IMR-90 (cell line): ENCODE measurements at regions not wholly inside any gene's neighbourhood (a gene's known extent, or its start where the extent isn't known, plus 50 kb on each side); places are given as distances from the start of the nearest gene placed in this dataset.

Source experiments
- ATAC-seq: fragments of 200-7000 bp; cut with Tn5 transposase; 2 replicates; pipeline ENCODE4 v1.9.1; 2020; ENCODE audit warnings: low read depth, mild to moderate bottlenecking, moderate library complexity
- BruUV-seq: library from RNA; stranded (reverse); fragments of 400-500 nt; replicated peaks from 2 replicates; lab custom pipeline; 2021; lab: Mats Ljungman, UMichigan
- CTCF ChIA-PET: fragments of 300-600 bp; formaldehyde crosslinking; extraction: SDS; loops from one replicate; lab custom pipeline; 2021; ENCODE audit warnings: antibody characterized with exemption; lab: Yijun Ruan, JAX
- POLR2A ChIA-PET: fragments of 300-600 bp; sonication (Branson Sonifier 250); formaldehyde crosslinking; loops from one replicate; lab custom pipeline; 2022; ENCODE audit warnings: antibody characterized with exemption; ENCODE audit not compliant: unreplicated experiment; lab: Charles Lee
- DNase-seq: peaks from one replicate; pipeline ENCODE4 v3.0.0; 2013
- H2AFZ ChIP-seq: replicated peaks from 2 replicates; pipeline ENCODE3; 2013; ENCODE audit warnings: low read length, mild to moderate bottlenecking; ENCODE audit not compliant: poor library complexity
- H2AK5ac ChIP-seq: 2 replicates; pipeline ENCODE4 v1.6.1; 2013; ENCODE audit warnings: low read depth, low read length, inconsistent platforms
- H2AK9ac ChIP-seq: replicated peaks from 2 replicates; pipeline ENCODE3; 2013; ENCODE audit warnings: mild to moderate bottlenecking, low read depth, low read length, moderate library complexity; ENCODE audit not compliant: poor library complexity
- H2BK120ac ChIP-seq: 2 replicates; pipeline ENCODE4 v1.6.1; 2013; ENCODE audit warnings: low read depth, low read length, inconsistent platforms
- H2BK15ac ChIP-seq: 3 replicates; pipeline ENCODE4 v1.6.1; 2013; ENCODE audit warnings: low read depth, low read length, inconsistent platforms
- H2BK20ac ChIP-seq: 2 replicates; pipeline ENCODE4 v1.6.1; 2013; ENCODE audit warnings: low read depth, mild to moderate bottlenecking, inconsistent platforms, low read length, moderate library complexity
- H2BK5ac ChIP-seq: 2 replicates; pipeline ENCODE4 v1.6.1; 2013; ENCODE audit warnings: mild to moderate bottlenecking, low read depth, low read length, inconsistent platforms; ENCODE audit not compliant: poor library complexity, severe bottlenecking
- H3K14ac ChIP-seq: replicated peaks from 2 replicates; pipeline ENCODE4 v1.6.1; 2013; ENCODE audit warnings: low read depth, low read length, inconsistent platforms
- H3K18ac ChIP-seq: 2 replicates; pipeline ENCODE4 v1.6.1; 2013; ENCODE audit warnings: low read depth, low read length, control low read depth
- H3K23ac ChIP-seq: 2 replicates; pipeline ENCODE4 v1.6.1; 2013; ENCODE audit warnings: low read depth, low read length, inconsistent platforms
- H3K27ac ChIP-seq: 2 replicates; pipeline ENCODE4 v1.5.1; 2013; ENCODE audit warnings: mild to moderate bottlenecking, control low read depth, low read length; ENCODE audit not compliant: insufficient read depth
- H3K27me3 ChIP-seq: 2 replicates; pipeline ENCODE4 v1.6.1; 2013; ENCODE audit warnings: low read length; ENCODE audit not compliant: control insufficient read depth, insufficient read depth
- H3K36me3 ChIP-seq: 2 replicates; pipeline ENCODE4 v1.6.1; 2013; ENCODE audit warnings: low read length, mixed read lengths; ENCODE audit not compliant: control insufficient read depth, insufficient read depth
- H3K4ac ChIP-seq: 2 replicates; pipeline ENCODE4 v1.6.1; 2013; ENCODE audit warnings: low read depth, low read length, inconsistent platforms
- H3K4me1 ChIP-seq: 2 replicates; pipeline ENCODE4 v1.6.1; 2013; ENCODE audit warnings: low read length, mixed read lengths; ENCODE audit not compliant: control insufficient read depth, insufficient read depth
- H3K4me2 ChIP-seq: 2 replicates; pipeline ENCODE4 v1.6.1; 2013; ENCODE audit warnings: low read depth, mild to moderate bottlenecking, control low read depth, low read length, moderate library complexity
- H3K4me3 ChIP-seq: 2 replicates; pipeline ENCODE4 v1.5.1; 2013; ENCODE audit warnings: low read depth, mild to moderate bottlenecking, control low read depth, low read length, moderate library complexity; ENCODE audit not compliant: insufficient read depth
- H3K56ac ChIP-seq: 2 replicates; pipeline ENCODE4 v1.6.1; 2013; ENCODE audit warnings: low read length, inconsistent platforms; ENCODE audit not compliant: insufficient read depth; ENCODE audit errors: extremely low read depth
- H3K79me1 ChIP-seq, 2 experiments: 2 replicates each; pipeline ENCODE4 v1.6.1; 2013; ENCODE audit warnings: low read length in 2 of 2, inconsistent platforms in 1 of 2, low read depth in 1 of 2
- H3K9ac ChIP-seq: 2 replicates; pipeline ENCODE4 v1.6.1; 2013; ENCODE audit warnings: low read depth, low read length, control low read depth
- H3K9me1 ChIP-seq: 2 replicates; pipeline ENCODE4 v1.6.1; 2013; ENCODE audit warnings: low read length, inconsistent platforms; ENCODE audit not compliant: insufficient read depth
- H3K9me3 ChIP-seq: 2 replicates; pipeline ENCODE4 v1.6.1; 2013; ENCODE audit warnings: low read length; ENCODE audit not compliant: control insufficient read depth, insufficient read depth
- H4K20me1 ChIP-seq: 2 replicates; pipeline ENCODE4 v1.6.1; 2013; ENCODE audit warnings: low read length, inconsistent platforms; ENCODE audit not compliant: insufficient read depth
- H4K5ac ChIP-seq: 2 replicates; pipeline ENCODE4 v1.6.1; 2013; ENCODE audit warnings: mild to moderate bottlenecking, low read depth, low read length, control low read depth
- H4K8ac ChIP-seq, 2 experiments: 2 replicates each; pipeline ENCODE4 v1.6.1; 2013; ENCODE audit warnings: low read depth in 2 of 2, low read length in 2 of 2, control low read depth in 1 of 2, inconsistent platforms in 1 of 2
- H4K91ac ChIP-seq: 2 replicates; pipeline ENCODE4 v1.6.1; 2013; ENCODE audit warnings: low read depth, low read length, inconsistent platforms; ENCODE audit not compliant: insufficient read depth
- CEBPB ChIP-seq: IDR thresholded peaks from 2 replicates; pipeline ENCODE4 v1.6.1; 2012; ENCODE audit warnings: low read depth, low read length, improper control_type of control experiment
- CHD1 ChIP-seq: IDR thresholded peaks from 2 replicates; pipeline ENCODE4 v1.6.1; 2012; ENCODE audit warnings: low read depth, low read length, improper control_type of control experiment
- FOS ChIP-seq: fragments of 150-350 bp; IDR thresholded peaks from 2 replicates; pipeline ENCODE4 v1.6.1; 2016; ENCODE audit warnings: low read depth, low read length
- MAZ ChIP-seq: IDR thresholded peaks from 2 replicates; pipeline ENCODE4 v1.6.1; 2012; ENCODE audit warnings: low read depth, mild to moderate bottlenecking, low read length, improper control_type of control experiment, moderate library complexity, borderline replicate concordance
- NFE2L2 ChIP-seq: fragments of 150-350 bp; IDR thresholded peaks from 2 replicates; pipeline ENCODE4 v1.6.1; 2016; ENCODE audit warnings: low read depth, mild to moderate bottlenecking, low read length
- WGBS, 2 experiments: methylation state at CpG; one replicate each; pipeline versions ENCODE4 v1.1.5 to v1.1.7; 2013; ENCODE audit warnings: missing lambda C conversion rate in 2 of 2; ENCODE audit not compliant: insufficient read length in 1 of 2; ENCODE audit errors: extremely low coverage in 2 of 2; 5-methylcytosine and 5-hydroxymethylcytosine counted together
- dilution Hi-C: fragments of 300-500 bp; cut with HindIII; formaldehyde crosslinking; loops from one replicate; pipeline ENCODE4 v1.14.3; 2018; ENCODE audit warnings: low sequenced_read_pairs; ENCODE audit not compliant: unreplicated experiment
- in situ Hi-C: fragments of 300-500 bp; cut with MboI; formaldehyde crosslinking; loops from 3 replicates; pipeline ENCODE4 v1.14.3; 2019; ENCODE audit warnings: low sequenced_read_pairs, inconsistent platforms, mixed read lengths
- intact Hi-C: fragments of 100-400 bp; cut with micrococcal nuclease; formaldehyde crosslinking; loops from 2 replicates; pipeline ENCODE4 v1.10.0; 2022
- TF ChIP-seq, protein P1 (sequence below): fragments of 150-350 bp; IDR thresholded peaks from 2 replicates; pipeline ENCODE4 v1.6.1; 2016; ENCODE audit warnings: low read depth, mild to moderate bottlenecking, low read length, moderate library complexity, borderline replicate concordance

DNA sequence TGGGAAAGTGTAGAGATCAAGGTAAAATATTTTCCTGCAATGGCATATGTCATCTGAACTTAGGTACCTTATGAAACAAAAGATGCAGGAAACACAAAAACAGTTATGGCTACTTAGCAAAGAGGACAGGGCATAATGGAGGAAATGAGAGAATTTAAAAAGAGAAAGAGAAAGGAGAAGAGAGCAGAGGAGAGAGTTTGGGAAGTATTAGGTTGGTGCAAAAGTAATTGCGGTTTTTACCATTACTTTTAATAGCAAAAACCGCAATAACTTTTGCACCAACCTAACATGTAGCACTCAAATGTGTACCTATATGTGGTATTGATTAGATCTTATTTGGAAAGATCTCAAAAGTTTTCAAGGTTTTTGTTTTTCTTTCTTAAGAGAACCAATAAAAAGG is 160.1 kb upstream of the ACTBL2 start (continued):
- no peak for TF ChIP-seq MAZ
- TF ChIP-seq CEBPB = no peak

DNA sequence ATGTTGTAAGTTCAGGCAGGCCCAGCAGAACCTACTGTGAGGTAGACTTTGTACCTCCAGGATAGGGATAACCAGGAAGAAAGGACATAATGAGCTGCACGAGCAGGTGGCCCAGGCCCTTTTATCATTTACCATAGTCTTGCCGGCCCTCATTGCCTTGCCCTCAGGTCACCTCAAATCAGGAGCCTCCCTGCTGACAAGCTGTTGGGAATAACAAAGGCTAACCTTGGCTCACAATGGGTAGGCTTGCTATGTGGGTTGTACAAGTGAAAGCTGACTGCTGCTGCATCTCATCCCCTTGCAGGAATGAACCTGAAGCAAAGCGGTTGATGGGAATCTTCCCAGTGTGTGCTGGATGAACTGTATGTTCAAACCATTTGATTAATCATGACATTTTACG is 159.5 kb upstream of the ACTBL2 start:
- H3K27me3 ChIP-seq = peaks cover 3% of the 10 kb centered on the region; the same call in 1 of the 2 replicates
- no peak overlapping the region for H3K4me3 ChIP-seq
- dilution Hi-C loops (no loop called here), in situ Hi-C loops (no loop called here), intact Hi-C loops (no loop called here)
- H4K20me1 ChIP-seq = no peaks in the 10 kb centered on the region
- no peak overlapping the region for H4K5ac ChIP-seq
- ChIA-PET POLR2A (no interaction called here), CTCF (interaction anchor here (0.7 kb wide), 1 partner anchor 1656 kb away, joined by 3 read pairs; no protein-coding TSS in a partner anchor)
- H3K14ac ChIP-seq = 0 out of 2 replicates have a peak overlapping the region, but pooled peaks have one; percentile 48
- H2AFZ ChIP-seq = no peak overlapping the region
- no peaks in the 10 kb centered on the region for H3K9me3 ChIP-seq
- no peaks in the 10 kb centered on the region for H3K4me1 ChIP-seq
- H2AK9ac ChIP-seq = no peak overlapping the region
- H3K4ac ChIP-seq = no peak overlapping the region
- H3K27ac ChIP-seq = no peak overlapping the region
- ATAC-seq (no peak), DNase-seq (no peak)
- H3K18ac ChIP-seq = no peak overlapping the region
- H2BK120ac ChIP-seq = no peak overlapping the region
- H2BK15ac ChIP-seq = no peak overlapping the region
- no peaks in the 10 kb centered on the region for H3K79me1 ChIP-seq
- no peak overlapping the region for H2BK5ac ChIP-seq
- 100% methylated on average over 1 of the region's 4 CpGs; no CpG with 5 or more reads in 1 of the 2 experiments for WGBS, 2 experiments
- no TSS peak for BruUV-seq
- no peak overlapping the region for H3K23ac ChIP-seq
- H2BK20ac ChIP-seq = no peak overlapping the region
- H4K8ac ChIP-seq = no peak overlapping the region
- H3K56ac ChIP-seq = no peak overlapping the region
- no peak overlapping the region for H3K9ac ChIP-seq
- no peak overlapping the region for H3K4me2 ChIP-seq
- H2AK5ac ChIP-seq = no peak overlapping the region
- H3K9me1 ChIP-seq = no peaks in the 10 kb centered on the region
- no peak overlapping the region for H4K91ac ChIP-seq
- TF ChIP-seq NFE2L2 (no peak), FOS (no peak), CHD1 (no peak)
- TF ChIP-seq, protein P1, sequence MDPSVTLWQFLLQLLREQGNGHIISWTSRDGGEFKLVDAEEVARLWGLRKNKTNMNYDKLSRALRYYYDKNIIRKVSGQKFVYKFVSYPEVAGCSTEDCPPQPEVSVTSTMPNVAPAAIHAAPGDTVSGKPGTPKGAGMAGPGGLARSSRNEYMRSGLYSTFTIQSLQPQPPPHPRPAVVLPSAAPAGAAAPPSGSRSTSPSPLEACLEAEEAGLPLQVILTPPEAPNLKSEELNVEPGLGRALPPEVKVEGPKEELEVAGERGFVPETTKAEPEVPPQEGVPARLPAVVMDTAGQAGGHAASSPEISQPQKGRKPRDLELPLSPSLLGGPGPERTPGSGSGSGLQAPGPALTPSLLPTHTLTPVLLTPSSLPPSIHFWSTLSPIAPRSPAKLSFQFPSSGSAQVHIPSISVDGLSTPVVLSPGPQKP = no peak
- no peaks in the 10 kb centered on the region for H3K36me3 ChIP-seq
